Activated T-cell treated with anti-CD3 and anti-CD28 coated beads, Interleukin-2, amount 50 U/mL, for 48 hours (primary cell): ENCODE measurements at regions not wholly inside any gene's neighbourhood (a gene's known extent, or its start where the extent isn't known, plus 50 kb on each side); places are given as distances from the start of the nearest gene placed in this dataset.

Experiments used
- DNase-seq, 2 experiments: peaks; one replicate each; pipeline ENCODE4 v3.0.0-alpha.2; 2020

GRCh38 chr17:34414339-34414738 lies 51.3 kb upstream of the CCL1 start:
- no peak for DNase-seq

- no peak for DNase-seq
Observed at GRCh38 chr17:34413443-34414119, 50.5 kb upstream of the CCL1 start.

GRCh38 chr17:34412965-34413441 lies 50.0 kb upstream of the CCL1 start:
- no peak for DNase-seq
